ENCODE measurements at regions not wholly inside any gene's neighbourhood (a gene's known extent, or its start where the extent isn't known, plus 50 kb on each side); places are given as distances from the start of the nearest gene placed in this dataset.

- Histone ChIP-seq H3K9me3 (peaks cover 0 to 6% (median 0%) of the 10 kb centered on the region in 3 donors), H3K27me3 (no peaks in the 10 kb centered on the region), H3K4me3 (no peak overlapping the region), H3K36me3 (replicated peaks in 1 of 2; ENCODE audit: insufficient read depth in 1 of 2, low read depth in 2 of 2) (no peaks in the 10 kb centered on the region), H3K27ac (no peak overlapping the region), H3K4me1 (no peaks in the 10 kb centered on the region)
- TF ChIP-seq CTCF (IDR thresholded peaks at IDR 0.05), result no peak
- no peak for TF ChIP-seq POLR2A (IDR thresholded peaks at IDR 0.05)
- ATAC-seq (no peak), DNase-seq (no peak)
- intact Hi-C loops (cut with DNase I), result no loop called here
- 94 to 100% methylated on average over 2 of the region's 2 CpGs for WGBS, 2 donors
Observed at GRCh38 chr2:121007490-121007853, 271.8 kb downstream of the GLI2 start.

DNA sequence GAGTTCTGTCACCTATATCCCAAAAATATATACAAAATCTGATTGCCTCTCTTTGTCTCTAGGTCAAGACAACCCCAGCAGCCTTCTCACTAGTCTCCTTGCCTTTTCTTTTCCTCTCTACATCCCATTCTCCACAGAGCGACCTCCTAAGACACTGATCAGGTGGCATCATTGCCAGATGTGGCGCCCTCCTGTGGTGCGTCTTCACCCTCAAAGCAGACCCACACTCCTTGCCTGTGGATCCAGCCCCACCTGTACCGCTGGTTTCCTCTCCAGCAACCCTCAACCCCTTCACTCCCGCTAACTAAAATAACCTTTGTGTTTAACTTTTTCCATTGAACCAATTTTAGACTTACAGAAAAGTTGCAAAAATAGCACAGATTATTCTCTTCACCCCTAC, 273.3 kb downstream of the GLI2 start:
- Histone ChIP-seq H3K4me3 (no peak overlapping the region), H3K27me3 (no peaks in the 10 kb centered on the region), H3K9me3 (peaks cover 0 to 6% (median 0%) of the 10 kb centered on the region in 3 donors), H3K36me3 (replicated peaks in 1 of 2; ENCODE audit: insufficient read depth in 1 of 2, low read depth in 2 of 2) (no peaks in the 10 kb centered on the region), H3K4me1 (no peaks in the 10 kb centered on the region), H3K27ac (no peak overlapping the region)
- DNase-seq, result no peak
- intact Hi-C loops (cut with DNase I), result no loop called here
- TF ChIP-seq CTCF (IDR thresholded peaks at IDR 0.05) (no peak), POLR2A (IDR thresholded peaks at IDR 0.05) (no peak)
- 73 to 78% methylated on average over 5 of the region's 5 CpGs for WGBS, 2 donors
- no peak for ATAC-seq

DNA sequence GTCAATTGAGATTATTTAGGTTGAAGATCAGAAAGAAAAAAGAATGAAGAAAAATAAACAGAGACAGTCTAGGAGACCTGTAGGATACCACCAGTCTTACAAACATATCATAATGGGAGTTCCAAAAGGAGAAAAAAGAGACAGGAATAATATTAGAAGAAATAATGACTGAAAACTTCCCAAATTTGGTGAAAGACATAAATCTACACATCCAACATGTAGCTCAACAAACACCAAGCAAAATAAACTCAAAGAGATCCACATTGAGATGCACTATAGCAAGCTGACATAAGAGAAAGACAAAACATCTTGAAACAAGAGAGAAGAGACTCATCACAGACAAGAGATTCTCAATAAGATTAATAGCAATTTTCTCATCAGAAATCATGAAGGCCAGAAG, 274.0 kb downstream of the TFCP2L1 start:
- TF ChIP-seq POLR2A (IDR thresholded peaks at IDR 0.05) (no peak), CTCF (IDR thresholded peaks at IDR 0.05) (no peak)
- no peak overlapping the region for H3K27ac ChIP-seq
- intact Hi-C loops (cut with DNase I), result no loop called here
- no peaks in the 10 kb centered on the region for H3K4me1 ChIP-seq
- H3K36me3 ChIP-seq (replicated peaks in 1 of 2; ENCODE audit: insufficient read depth in 1 of 2, low read depth in 2 of 2), result no peaks in the 10 kb centered on the region
- no peak overlapping the region for H3K4me3 ChIP-seq
- no peaks in the 10 kb centered on the region for H3K27me3 ChIP-seq
- ATAC-seq, result no peak
- H3K9me3 ChIP-seq, result peaks cover 0 to 6% (median 0%) of the 10 kb centered on the region in 3 donors
- no peak for DNase-seq

- 90 to 95% methylated on average over 3 of the region's 3 CpGs for WGBS, 2 donors
- DNase-seq, result no peak
- no peaks in the 10 kb centered on the region for H3K4me1 ChIP-seq
- H3K9me3 ChIP-seq, result peaks cover 0 to 6% (median 0%) of the 10 kb centered on the region in 3 donors
- H3K36me3 ChIP-seq (replicated peaks in 1 of 2; ENCODE audit: insufficient read depth in 1 of 2, low read depth in 2 of 2), result no peaks in the 10 kb centered on the region
- no peak overlapping the region for H3K4me3 ChIP-seq
- no peak overlapping the region for H3K27ac ChIP-seq
- intact Hi-C loops (cut with DNase I), result no loop called here
- no peak for ATAC-seq
- TF ChIP-seq CTCF (IDR thresholded peaks at IDR 0.05), result no peak
- TF ChIP-seq POLR2A (IDR thresholded peaks at IDR 0.05), result no peak
- no peaks in the 10 kb centered on the region for H3K27me3 ChIP-seq
Observed at GRCh38 chr2:121014876-121015275, 270.1 kb downstream of the TFCP2L1 start.

DNA sequence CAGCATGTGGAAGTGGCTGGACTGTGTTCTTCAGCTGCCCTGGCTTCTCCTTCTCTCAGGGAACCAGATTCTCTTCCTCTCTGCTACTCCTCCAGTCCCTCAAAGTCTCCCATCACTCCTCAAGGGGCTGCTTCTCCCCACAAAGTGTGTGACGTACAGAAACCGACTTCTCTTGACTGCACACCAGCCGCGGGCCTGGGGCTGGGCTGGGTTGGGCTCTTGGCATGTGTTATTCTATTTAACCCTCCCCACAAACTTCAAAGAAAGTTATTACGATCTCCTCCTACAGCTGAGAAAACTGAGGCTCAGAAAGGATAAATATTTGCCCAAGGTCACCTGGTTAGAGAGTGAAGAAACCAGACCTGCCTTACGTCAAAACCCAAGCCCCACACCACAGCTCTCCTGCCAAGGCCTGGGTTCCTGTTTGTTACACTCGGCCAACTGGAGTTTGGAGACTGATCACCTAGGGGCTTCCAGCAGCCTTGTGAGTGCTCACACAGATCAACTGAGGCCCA, 269.0 kb downstream of the TFCP2L1 start:
- WGBS, 2 donors, result 32 to 45% methylated on average over 7 of the region's 7 CpGs
- DNase-seq (peak in 3 of 4 donors; percentile 37 to 74 (median 45)), ATAC-seq (peak; percentile 59)
- Histone ChIP-seq H3K36me3 (replicated peaks in 1 of 2; ENCODE audit: insufficient read depth in 1 of 2, low read depth in 2 of 2) (no peaks in the 10 kb centered on the region), H3K27me3 (no peaks in the 10 kb centered on the region), H3K27ac (peak overlapping the region in 1 of 4 donors; percentile 67), H3K4me1 (no peaks in the 10 kb centered on the region), H3K4me3 (no peak overlapping the region), H3K9me3 (peaks cover 0 to 4% (median 0%) of the 10 kb centered on the region in 3 donors)
- intact Hi-C loops (cut with DNase I), result no loop called here
- no peak for TF ChIP-seq CTCF (IDR thresholded peaks at IDR 0.05)
- no peak for TF ChIP-seq POLR2A (IDR thresholded peaks at IDR 0.05)
